ENCODE measurements at regions not wholly inside any gene's neighbourhood (a gene's known extent, or its start where the extent isn't known, plus 50 kb on each side); places are given as distances from the start of the nearest gene placed in this dataset.

- intact Hi-C loops (cut with DNase I), result loop anchor here in 2 of 10 donors (5.0 kb wide), 2 partner anchors 57 to 62 kb away; partner anchors contain the start of gene NOTCH1 (in 1 of the 2)
- Histone ChIP-seq H3K4me3 (no peak overlapping the region), H3K36me3 (no peaks in the 10 kb centered on the region), H3K27ac (no peak overlapping the region), H3K4me1 (peaks cover 6 to 56% (median 36%) of the 10 kb centered on the region in 9 donors), H3K27me3 (no peaks in the 10 kb centered on the region), H3K9me3 (no peaks in the 10 kb centered on the region)
- TF ChIP-seq CTCF (IDR thresholded peaks at IDR 0.05), result no peak
- no peak for DNase-seq
- ATAC-seq, result no peak
- 90 to 96% methylated on average over 6 of the region's 6 CpGs for WGBS, 2 donors
These were observed 53.6 kb upstream of the EGFL7 start for GRCh38 chr9:136609160-136609475.

DNA sequence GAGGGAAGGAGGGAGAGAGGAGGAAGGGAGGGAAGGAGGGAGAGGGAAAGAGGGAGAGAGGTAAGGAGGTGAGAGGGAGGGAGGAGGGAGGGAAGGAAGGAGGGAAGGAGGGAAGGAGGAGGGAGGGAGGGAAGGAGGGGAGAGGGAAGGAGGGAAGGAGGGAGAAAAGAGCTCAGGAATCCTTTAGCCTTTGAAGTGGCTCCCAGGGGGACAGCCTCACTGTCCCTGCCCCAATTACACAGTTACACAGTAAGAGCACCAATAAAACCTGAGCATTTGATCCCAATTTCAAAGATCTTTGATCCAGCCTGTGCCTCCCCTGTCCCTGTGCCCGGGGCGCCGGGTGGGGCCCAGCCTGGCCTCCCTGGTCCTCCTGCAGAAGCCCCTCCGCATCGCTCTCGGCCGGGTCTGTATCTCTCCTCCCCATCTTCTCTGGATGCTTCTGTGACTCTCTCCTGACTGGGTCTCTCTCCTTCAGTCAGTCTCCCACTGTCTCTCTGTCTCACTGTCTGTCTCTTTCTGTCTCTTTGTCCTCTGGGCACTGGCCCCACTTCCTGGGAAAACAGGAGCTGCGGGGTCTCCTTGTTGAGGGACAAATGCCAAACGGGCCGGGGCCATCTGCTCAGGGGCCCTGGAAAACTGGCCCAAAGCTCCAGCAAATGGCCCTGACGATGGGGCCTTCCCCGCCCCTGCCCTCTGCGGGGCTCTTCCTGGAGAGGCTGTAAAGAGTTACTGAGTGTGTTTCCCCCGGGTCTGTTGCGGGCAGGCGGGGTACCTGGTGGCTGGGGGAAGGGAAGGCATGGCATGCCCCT, 54.2 kb upstream of the EGFL7 start:
- H3K4me1 ChIP-seq, result peaks cover 6 to 56% (median 35%) of the 10 kb centered on the region in 9 donors
- no peaks in the 10 kb centered on the region for H3K27me3 ChIP-seq
- no peak for TF ChIP-seq CTCF (IDR thresholded peaks at IDR 0.05)
- no peak overlapping the region for H3K4me3 ChIP-seq
- DNase-seq, result no peak
- no peak for ATAC-seq
- no peaks in the 10 kb centered on the region for H3K9me3 ChIP-seq
- no peaks in the 10 kb centered on the region for H3K36me3 ChIP-seq
- intact Hi-C loops (cut with DNase I), result loop anchor here in 2 of 10 donors (5.0 kb wide), 2 partner anchors 56 to 61 kb away; partner anchors contain the start of gene NOTCH1 (in 1 of the 2)
- WGBS, 2 donors, result 78 to 82% methylated on average over 16 of the region's 16 CpGs
- H3K27ac ChIP-seq, result no peak overlapping the region

DNA sequence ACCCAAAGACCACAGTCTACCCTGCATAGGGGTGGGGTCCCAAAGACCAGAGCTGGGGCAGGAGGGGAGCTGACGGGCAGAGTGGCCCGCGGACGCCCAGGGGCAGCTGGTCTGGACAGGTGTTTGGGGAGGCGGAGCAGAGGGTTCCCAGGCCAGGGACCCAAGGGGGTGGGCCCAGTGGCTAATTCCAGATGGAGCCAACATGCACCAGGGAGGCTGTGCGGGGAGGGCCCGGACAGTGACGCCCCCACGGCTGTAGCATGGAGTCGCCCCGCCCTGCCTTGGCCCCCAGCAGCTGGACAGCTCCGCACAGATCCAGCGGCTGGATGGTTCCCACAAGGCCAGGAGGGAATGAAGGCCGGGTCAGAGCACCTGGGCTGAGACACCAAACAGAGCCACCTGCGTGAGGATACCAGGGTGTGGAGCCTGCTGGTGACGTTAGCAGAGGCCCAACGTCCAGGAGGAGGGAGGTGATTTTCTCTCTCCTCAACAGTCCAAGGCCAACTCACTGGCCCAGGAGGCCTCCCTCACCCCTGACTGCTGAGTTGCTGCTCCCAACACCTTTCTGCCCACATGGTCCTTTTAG, 55.3 kb upstream of the EGFL7 start:
- Histone ChIP-seq H3K4me1 (peaks cover 6 to 48% (median 39%) of the 10 kb centered on the region in 9 donors), H3K9me3 (no peaks in the 10 kb centered on the region), H3K27me3 (no peaks in the 10 kb centered on the region), H3K36me3 (no peaks in the 10 kb centered on the region), H3K27ac (no peak overlapping the region), H3K4me3 (no peak overlapping the region)
- intact Hi-C loops (cut with DNase I), result loop anchor here in 2 of 10 donors (5.0 kb wide), 2 partner anchors 55 to 60 kb away; partner anchors contain the start of gene NOTCH1 (in 1 of the 2)
- ATAC-seq, result no peak
- DNase-seq, result no peak
- WGBS, 2 donors, result 93% methylated on average over 17 of the region's 17 CpGs
- TF ChIP-seq CTCF (IDR thresholded peaks at IDR 0.05), result no peak

GRCh38 chr9:136606687-136607333, 55.9 kb upstream of the EGFL7 start:
- DNase-seq, result no peak
- ATAC-seq, result no peak
- Histone ChIP-seq H3K36me3 (no peaks in the 10 kb centered on the region), H3K27me3 (no peaks in the 10 kb centered on the region), H3K4me1 (peaks cover 6 to 47% (median 39%) of the 10 kb centered on the region in 9 donors), H3K4me3 (no peak overlapping the region), H3K27ac (peak overlapping the region in 6 of 10 donors; percentile 16 to 81 (median 50)), H3K9me3 (no peaks in the 10 kb centered on the region)
- no peak for TF ChIP-seq CTCF (IDR thresholded peaks at IDR 0.05)
- intact Hi-C loops (cut with DNase I), result loop anchor here in 2 of 10 donors (5.0 kb wide), 2 partner anchors 55 to 60 kb away; partner anchors contain the start of gene NOTCH1 (in 1 of the 2)
- 73 to 79% methylated on average over 19 of the region's 19 CpGs for WGBS, 2 donors
